NCI-H2227 (cell line): ENCODE measurements at regions not wholly inside any gene's neighbourhood (a gene's known extent, or its start where the extent isn't known, plus 50 kb on each side); places are given as distances from the start of the nearest gene placed in this dataset.

Experiments used
- DNase-seq: peaks from one replicate; lab custom pipeline; 2025; ENCODE audit not compliant: unreplicated experiment; lab: John Stamatoyannopoulos, UW

GRCh38 chr7:118298771-118299170 lies 74.3 kb downstream of the ANKRD7 start:
- no peak for DNase-seq

DNA sequence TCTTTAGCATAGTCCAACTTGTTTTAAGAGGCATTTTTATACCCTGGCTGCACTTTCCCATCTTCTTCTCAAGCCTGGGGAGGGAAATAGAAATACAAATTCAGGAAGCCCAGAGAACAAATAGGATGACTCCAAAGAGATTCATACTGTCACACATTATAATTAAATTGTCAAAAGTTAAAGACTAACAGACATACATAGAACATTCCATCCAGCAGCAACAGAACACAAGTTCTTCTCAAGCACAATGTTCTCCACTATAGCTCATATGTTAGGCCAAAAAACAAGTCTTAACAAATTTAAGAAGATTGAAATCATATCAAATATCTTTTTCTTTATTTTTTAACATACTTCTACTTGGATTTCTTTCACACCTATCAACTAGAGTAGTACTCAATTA lies 75.7 kb downstream of the ANKRD7 start:
- no peak for DNase-seq

GRCh38 chr7:118304100-118304499 lies 79.6 kb downstream of the ANKRD7 start:
- no peak for DNase-seq

DNA sequence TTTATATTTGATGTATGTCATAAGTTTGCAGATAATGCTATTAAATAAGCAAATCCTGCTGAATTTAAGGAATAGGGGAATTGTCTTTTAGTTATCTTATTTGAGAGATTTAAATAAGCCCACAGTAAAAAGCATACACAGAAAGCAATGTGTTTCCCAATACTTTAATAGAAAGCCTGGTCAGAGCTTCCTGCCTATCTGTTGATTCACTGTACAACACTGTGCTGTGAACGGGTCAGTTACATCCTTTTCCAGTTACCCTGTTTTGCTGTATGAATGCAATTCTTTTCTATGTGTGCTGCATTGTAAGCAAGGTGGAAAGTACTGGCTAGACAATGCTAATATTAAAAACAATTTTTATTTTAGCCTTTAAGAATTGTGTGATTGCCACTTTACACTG lies 81.2 kb downstream of the ANKRD7 start:
- DNase-seq = no peak

DNA sequence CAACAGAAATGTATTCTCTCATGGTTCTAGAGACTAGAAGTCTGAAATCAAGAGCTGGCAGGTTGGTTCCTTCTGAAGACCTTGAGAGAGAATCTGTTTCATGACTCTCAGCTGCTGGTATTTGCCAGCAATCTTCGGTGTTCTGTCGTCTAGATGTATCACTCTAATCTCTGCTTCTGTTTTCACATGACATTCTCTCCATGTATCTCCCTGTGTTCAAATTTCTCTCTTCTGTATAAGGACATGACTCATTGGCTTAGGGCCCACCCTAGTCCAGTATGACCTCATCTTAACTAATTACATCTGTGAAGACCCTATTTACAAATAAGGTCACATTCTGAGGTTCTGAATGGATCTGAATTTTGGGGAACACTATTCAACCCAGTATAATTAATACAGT lies 82.3 kb downstream of the ANKRD7 start:
- no peak for DNase-seq

- DNase-seq = no peak
Observed at GRCh38 chr7:118311121-118311836, 86.8 kb downstream of the ANKRD7 start.

DNA sequence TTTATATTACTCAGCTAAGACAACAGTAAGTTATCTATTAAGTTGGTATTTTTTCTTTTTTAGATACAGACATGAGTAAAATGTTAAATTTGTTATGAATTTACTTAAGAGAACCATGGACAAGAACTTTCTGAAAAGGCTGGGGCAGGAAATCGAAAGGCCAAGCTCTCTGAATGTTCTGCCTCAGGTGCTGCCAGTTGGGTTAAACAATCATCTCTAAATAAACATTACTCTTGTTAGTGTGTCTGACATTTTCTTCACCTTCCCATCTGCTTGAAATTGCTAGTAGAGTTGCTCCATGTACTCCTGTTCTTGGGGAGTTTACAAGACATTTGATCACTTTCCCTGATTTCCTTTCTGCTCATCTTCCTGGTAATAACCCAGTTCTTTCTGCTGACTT lies 87.5 kb downstream of the ANKRD7 start:
- no peak for DNase-seq

GRCh38 chr7:118312966-118313365 lies 88.5 kb downstream of the ANKRD7 start:
- no peak for DNase-seq

DNA sequence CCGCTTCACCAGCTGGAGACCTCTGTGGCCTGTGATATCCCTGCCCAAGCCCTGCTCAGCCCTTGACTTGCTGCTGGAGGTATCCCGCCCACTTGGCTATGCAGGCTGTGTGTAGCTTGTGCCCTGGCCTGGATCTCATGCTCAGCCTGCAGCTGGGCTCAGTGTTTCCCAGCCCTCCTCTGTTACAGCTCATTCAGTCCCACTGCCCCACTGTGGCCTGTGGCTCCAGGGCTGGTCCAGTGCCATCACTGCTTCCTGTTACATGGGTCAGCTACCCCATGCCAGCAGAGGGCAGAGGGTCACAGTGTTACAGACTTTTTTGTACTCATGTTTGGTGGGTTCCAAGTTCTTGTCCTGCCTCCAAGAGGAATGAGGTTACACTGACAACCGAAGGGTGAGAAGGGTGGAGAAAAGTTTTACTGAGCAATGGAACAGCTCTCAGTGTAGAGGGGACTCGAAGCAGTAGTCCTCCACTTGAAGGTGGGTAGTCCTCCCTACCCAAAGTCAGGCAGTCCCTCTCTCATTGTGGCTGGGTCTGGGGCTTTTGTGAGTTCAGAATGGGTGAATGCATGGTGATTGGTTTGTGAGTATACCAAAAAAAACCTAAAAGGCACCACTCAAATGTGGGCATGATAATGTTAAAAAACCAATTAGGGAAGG lies 100.4 kb downstream of the ANKRD7 start:
- no peak for DNase-seq

DNA sequence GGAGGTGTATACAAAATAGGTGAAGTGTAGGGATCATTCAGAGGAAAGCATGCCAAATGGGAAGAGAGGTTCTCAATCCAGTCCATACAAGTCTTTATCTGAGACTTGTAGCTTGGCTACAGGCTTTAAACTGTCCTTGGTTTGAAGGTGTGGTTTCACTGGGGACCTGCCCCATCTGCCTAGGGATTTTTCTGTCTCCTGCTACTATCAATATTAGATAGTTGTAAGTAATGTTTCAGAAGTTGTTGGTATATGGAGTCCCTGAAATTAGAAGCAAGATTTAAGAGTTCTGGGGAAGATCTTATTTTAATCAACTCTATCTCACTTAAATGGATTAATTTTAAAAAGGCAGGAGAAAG lies 100.9 kb downstream of the ANKRD7 start:
- DNase-seq = no peak

- DNase-seq = no peak
Observed at GRCh38 chr7:118327174-118327573, 102.7 kb downstream of the ANKRD7 start.

DNA sequence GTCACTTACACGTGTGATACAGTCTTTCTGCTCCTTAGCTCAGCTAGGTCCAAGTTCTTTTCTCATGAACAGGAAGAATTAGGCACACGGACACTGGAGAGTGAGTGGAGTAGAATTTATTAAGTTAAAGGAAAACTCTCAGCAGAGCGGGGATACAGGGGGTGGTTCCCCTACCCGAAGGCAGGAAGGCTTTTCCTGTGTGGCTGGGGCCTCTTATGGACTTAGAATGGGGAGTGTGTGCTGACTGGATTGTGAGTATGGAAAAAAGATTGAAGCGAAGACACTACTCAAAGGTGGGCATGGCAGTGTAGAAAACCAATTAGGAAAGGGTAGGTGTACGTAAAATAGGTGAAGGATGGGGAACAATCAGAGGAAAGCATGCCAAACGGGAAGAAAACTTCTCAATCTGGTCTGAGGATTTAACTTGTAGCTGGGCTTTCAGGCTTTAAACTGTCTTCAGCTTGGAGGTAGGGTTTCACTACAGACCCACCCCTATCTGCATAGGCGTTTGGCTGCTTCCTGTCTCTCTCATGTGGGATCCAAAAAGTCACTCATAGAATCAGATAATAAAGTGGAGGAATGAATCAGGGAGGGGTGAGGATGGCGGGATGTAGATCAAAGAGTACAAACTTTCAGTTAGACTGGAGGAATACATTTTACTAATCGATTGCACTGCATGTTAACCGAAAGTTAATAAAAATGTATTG lies 104.2 kb downstream of the ANKRD7 start:
- DNase-seq = no peak

- DNase-seq = no peak
Observed at GRCh38 chr7:118330388-118330787, 105.9 kb downstream of the ANKRD7 start.

GRCh38 chr7:118346748-118347147 lies 122.2 kb downstream of the ANKRD7 start:
- DNase-seq = no peak

- DNase-seq = no peak
Observed at GRCh38 chr7:118349604-118350003, 125.1 kb downstream of the ANKRD7 start.

DNA sequence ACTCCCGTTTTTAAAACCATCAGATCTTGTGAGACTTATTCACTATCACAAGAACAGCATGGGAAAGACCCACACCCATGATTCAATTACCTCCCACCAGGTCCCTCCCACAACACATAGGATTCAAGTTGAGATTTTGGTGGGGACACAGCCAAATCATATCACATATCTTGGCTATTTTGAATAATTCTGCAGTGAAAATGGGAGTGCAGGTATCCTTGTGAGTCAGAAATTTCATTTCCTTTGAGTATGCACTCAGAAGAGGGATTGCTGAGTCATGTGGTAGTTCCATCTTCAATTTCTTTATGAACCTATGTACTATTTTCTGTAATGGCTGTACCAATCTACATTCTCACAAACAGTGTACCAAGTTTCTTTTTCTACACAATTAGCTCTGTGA lies 125.8 kb downstream of the ANKRD7 start:
- DNase-seq = no peak

GRCh38 chr7:118352867-118353453 lies 128.5 kb downstream of the ANKRD7 start:
- DNase-seq = peak; percentile 70

GRCh38 chr7:118366363-118366762 lies 141.9 kb downstream of the ANKRD7 start:
- no peak for DNase-seq

DNA sequence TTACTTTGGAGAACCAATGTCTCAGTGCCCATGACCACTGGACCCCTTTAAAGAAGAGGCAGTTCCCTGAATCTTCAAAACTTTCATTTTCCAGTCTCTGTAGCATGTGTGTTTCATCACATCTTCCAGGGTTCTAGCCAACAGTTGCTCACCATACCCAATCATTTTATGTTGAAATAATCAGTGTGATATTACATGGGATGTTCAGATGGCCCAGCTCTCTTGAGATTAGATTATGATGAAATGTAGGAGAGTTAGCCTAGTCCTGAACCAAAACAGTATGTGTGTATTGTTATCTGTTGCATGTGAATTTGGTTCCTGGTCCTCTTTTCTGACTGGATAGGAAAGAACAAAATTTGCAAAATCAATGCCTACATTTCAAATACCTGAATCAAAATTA lies 144.5 kb downstream of the ANKRD7 start:
- no peak for DNase-seq

- DNase-seq = no peak
Observed at GRCh38 chr7:118369987-118370386, 145.5 kb downstream of the ANKRD7 start.

DNA sequence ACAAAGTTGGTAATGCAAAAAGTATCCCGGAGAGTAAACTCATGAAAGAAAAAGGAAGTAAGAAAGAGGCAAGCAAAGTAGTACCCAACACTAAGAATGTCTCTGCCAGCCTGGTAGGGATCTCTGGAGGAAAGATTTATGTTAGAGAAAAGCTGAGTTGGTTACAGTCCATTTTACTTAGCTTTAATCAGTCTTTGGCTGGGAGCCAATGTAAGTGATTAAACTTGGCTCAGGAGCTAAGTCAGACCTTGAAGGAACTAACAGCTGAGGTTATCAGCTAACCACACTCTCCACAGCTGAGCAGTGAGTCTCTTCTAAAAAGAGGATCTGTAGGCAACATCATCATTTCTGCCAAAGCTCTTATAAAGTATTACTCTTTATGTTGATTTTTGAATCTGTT lies 148.0 kb downstream of the ANKRD7 start:
- no peak for DNase-seq

GRCh38 chr7:118389629-118390028 lies 165.1 kb downstream of the ANKRD7 start:
- DNase-seq = no peak
